Epithelial cell of proximal tubule (primary cell): ENCODE measurements at regions not wholly inside any gene's neighbourhood (a gene's known extent, or its start where the extent isn't known, plus 50 kb on each side); places are given as distances from the start of the nearest gene placed in this dataset.
A peak's percentile ranks its signal among the peaks of the same experiment; 100 is the strongest.

Source experiments
- DNase-seq: peaks from one replicate; pipeline ENCODE4 v3.0.0-alpha.2; 2011; ENCODE audit warnings: low read depth
- H3K4me3 ChIP-seq: 2 replicates; pipeline ENCODE4 v1.5.1; 2011; ENCODE audit warnings: low read depth, mild to moderate bottlenecking, low read length
- TF ChIP-seq, protein P1 (sequence below): conservative IDR thresholded peaks from 2 replicates; pipeline ENCODE4 v1.5.1; 2012; ENCODE audit warnings: low read depth, mild to moderate bottlenecking, low read length

DNA sequence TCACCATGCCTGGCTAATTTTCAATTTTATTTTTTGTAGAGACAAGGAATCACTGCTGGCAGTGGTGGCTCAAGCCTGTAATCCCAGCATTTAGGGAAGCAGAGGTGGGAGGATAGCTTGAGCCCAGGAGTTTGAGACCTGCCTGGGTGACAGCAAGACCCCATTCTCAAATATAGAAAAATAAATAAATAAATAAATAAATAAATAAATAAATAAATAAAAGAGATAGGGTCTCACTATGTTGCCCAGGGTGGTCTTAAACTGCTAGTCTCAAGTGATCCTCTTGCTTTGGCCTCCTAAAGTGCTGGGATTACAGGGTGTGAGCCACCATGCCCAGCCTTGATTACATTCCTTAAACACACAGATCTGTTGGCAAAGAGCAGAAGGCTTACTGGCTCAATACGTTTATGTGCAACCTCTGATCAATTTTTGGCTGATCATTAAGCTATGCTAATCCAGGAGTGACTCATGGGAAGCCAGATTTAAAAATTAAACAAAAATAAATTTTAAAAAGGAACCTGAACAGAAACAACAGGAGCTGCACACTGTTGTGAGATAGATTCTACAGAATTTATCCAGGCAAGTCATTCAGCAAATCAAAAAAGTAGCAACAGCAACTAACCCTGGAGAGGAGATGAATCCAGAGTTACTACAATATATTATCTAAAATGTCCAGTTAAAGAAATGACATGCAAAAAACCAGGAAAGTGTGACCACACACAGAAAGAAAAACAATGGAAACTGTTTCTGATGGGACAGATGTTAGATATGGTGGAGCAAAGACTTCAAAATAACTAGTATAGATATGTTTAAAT lies 79.4 kb downstream of the RPE65 start:
- TF ChIP-seq, protein P1, sequence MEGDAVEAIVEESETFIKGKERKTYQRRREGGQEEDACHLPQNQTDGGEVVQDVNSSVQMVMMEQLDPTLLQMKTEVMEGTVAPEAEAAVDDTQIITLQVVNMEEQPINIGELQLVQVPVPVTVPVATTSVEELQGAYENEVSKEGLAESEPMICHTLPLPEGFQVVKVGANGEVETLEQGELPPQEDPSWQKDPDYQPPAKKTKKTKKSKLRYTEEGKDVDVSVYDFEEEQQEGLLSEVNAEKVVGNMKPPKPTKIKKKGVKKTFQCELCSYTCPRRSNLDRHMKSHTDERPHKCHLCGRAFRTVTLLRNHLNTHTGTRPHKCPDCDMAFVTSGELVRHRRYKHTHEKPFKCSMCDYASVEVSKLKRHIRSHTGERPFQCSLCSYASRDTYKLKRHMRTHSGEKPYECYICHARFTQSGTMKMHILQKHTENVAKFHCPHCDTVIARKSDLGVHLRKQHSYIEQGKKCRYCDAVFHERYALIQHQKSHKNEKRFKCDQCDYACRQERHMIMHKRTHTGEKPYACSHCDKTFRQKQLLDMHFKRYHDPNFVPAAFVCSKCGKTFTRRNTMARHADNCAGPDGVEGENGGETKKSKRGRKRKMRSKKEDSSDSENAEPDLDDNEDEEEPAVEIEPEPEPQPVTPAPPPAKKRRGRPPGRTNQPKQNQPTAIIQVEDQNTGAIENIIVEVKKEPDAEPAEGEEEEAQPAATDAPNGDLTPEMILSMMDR, result no peak
- H3K4me3 ChIP-seq, result no peak overlapping the region
- peak; percentile 46 for DNase-seq

DNA sequence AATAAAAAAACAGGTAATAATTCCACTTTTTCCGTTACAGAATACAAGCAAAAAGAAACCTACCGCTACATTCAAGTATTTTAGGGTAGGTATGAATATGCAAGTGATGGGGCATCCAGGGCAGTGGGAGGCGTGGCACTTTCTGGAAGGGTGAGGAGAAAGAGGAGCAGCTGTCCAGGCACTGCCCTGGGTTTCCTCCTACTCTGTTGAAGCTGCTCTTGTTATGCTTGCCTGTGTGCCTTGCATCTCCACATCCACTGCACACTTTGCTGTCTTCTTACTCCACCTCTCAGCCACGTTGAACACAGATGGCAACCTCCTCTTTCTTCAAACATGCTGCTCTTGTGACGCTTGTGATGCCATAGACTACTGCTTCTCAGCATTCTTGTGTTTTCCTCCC lies 83.2 kb downstream of the RPE65 start:
- no peak for DNase-seq
- TF ChIP-seq, protein P1, result no peak
- H3K4me3 ChIP-seq, result no peak overlapping the region

DNA sequence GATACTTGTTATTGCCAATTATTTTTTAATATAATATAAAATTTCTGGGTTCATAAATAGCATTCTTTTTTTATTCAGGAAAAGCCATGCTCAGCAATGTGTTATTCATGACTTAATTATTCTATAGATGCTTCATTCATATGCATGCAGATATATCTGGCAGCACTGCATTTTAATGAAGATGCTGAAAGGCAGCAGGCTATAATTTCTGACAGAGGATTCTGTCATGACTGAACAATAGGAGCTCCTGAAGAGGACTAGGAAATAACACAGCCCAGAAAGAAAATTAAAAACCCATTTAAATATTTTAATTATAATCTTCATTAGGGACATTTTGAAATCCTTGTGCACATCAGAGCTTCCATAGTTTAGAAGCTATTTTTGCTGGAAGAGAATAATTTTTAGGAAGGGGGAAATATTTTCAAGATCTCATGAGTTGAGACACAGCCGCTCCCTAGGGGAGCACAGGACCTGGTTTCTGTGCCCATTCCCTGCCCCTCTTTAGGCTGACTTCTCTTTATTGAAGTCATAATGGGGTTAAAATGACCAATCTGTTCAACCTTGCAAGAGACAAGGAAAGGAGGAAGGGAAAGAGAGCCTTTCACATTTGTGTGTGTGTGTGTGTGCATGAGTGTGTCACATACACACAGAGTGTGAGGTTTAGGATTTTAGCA lies 83.9 kb downstream of the RPE65 start:
- H3K4me3 ChIP-seq, result no peak overlapping the region
- TF ChIP-seq, protein P1, result no peak

DNA sequence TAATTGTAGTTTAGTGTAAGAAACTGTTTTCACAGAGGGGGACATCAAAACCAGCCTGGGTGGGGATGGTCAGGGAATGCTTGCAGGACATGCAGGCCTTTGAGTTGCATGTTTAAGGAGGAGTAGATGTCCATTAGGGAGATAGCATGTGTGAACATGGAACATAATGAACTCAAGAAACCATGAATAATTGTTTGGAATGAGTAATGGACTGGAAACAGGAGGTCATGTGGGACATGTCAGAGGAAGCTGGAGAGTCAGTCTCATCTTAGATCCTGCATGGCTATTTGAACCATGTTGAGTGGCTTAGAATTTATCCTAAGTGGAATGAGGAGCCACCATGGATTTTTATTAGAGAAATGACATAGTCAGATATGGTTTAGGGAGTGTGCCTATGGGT lies 86.4 kb downstream of the RPE65 start:
- TF ChIP-seq, protein P1, result no peak
- no peak overlapping the region for H3K4me3 ChIP-seq
- no peak for DNase-seq

More for the DNA sequence above, 83.9 kb downstream of the RPE65 start:
- DNase-seq, result no peak

DNA sequence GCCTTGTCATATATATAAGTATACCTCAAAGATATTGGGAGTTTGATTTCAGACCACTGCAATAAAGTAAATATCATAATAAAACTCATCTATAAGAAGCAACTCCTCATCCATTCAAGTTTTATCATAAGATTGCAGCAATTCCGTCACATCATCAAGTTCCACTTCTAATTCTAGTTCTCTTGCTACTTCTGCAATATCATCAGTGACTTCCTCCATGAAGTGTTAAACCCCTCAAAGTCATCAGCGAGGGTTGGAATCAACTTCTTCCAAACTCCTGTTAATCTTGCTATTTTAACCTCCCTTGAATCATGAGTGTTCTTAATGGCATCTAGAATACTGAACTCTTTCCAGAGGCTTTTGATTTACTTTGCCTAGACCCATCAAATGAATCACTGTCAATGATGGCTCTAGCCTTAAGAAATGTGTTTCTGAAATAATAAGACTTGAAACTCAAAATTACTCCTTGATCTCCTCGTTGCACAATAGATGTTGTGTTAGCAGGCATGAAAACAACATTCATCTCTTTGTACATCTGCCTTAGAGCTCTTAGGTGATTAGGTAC lies 88.3 kb downstream of the RPE65 start:
- DNase-seq, result no peak
- H3K4me3 ChIP-seq, result no peak overlapping the region
- TF ChIP-seq, protein P1, result no peak

DNA sequence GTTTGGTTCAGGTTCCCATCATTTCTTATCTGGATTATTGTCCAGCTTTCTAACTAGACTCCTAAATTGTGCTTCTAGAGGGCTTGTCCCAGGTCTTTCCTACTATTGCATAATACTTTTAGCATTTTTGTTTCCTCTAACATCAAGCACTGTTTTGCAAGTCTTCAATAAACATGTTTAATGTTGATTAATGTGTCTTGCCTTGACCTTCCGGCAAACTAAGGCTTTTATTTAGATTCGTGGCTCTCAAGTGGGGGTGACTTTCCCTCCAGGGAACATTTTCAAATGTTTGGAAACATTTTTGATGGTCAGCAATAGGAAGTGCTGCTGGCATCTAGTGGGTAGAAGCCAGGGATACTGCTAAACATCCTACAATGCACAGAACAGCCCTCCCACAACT lies 90.7 kb downstream of the RPE65 start:
- TF ChIP-seq, protein P1, result no peak
- no peak overlapping the region for H3K4me3 ChIP-seq
- no peak for DNase-seq
